HG03520 (cell line): ENCODE measurements at regions not wholly inside any gene's neighbourhood (a gene's known extent, or its start where the extent isn't known, plus 50 kb on each side); places are given as distances from the start of the nearest gene placed in this dataset.

Experiments
- ATAC-seq: cut with Tn5 transposase; IDR thresholded peaks from one replicate; pipeline ENCODE4 v1.9.1; 2021; ENCODE audit warnings: mild to moderate bottlenecking, moderate library complexity; ENCODE audit not compliant: unreplicated experiment

DNA sequence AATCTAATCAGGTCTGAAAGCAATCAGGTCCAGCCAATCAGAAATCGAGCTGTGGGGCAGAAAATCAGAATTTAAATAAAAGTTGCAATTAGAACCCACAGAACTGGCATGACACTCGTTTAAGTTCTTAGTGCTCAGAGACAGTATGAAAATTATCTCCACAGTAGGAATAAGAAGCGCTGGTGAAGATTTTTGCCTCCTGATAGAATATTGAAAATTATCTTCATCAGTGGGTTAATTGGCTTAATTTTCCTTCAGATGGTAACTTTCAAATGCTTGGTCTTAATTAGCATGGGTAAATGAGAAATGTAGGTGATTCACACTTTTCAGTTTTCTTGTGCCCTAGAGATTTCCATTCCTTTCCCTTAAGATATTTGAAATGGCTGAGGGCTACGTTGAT, 109.1 kb upstream of the MDFIC2 start:
- no peak for ATAC-seq

DNA sequence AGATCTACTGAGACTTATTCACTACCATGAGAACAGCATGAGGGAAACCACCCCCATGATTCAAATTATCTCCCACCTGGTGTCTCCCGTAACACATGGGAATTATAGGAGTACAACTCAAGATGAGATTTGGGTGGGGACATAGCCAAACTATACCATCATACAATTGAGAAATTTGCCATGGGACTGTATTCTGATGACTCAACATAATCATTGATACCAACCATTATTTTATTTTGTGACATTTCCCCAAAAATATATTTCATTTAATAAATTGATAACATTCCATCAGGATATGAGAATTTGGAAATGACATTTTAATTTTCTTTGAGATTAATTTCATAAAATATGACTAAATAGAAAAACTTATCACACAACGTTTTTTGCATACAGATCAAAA, 96.6 kb upstream of the MDFIC2 start:
- ATAC-seq, result no peak

DNA sequence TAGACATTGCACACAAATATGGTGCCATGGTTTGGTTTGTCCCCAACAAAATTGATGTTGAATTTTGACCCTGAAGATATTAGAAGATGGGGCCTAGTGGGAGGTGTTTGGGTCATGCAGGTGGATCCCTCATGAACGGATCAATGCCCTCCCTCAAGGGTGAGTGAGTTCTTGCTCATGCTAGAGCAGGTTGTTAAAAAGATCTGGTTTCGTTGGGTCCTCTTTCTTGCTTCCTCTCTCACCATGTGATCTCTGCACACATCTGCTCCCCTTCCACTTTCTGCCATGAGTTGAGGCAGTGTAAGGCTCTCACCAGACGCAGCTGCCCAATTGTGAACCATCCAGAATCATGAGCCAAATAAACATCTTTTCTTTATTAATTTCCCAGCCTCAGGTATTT, 87.8 kb upstream of the MDFIC2 start:
- peak; percentile 81 for ATAC-seq

DNA sequence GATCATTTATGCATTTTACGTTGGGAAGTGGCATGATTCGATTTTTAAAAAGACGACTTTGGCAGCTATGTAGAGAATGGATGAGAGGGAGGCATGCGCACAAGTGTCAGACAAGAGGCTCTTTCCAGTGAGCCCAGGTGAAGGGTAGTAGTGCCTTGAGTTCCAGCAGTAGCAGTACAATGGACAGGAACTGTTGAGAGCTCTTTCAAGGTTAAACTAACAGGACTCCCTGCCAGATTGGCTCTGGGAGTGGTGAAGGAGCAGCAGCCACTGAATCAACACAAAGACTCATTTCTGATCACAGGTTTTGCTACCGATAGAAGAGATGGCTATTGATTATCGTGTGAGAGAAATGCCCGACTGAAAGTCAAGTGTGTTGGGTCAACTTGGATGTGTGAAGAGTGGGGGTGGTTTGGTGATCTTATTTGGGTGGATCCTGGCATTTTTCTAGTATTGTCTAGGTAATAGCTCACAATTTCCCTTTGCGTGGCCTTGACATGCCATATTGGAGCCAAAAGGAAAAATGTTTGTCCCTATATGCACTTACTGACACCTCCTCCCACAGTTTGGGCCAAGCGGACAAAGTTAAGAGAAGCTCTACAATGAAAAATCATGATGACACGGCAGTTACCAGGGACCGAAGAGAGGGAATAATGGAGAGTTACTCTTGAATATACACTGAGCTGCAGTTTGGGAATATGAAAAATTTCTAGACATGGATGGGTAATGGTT, 81.6 kb upstream of the MDFIC2 start:
- ATAC-seq, result no peak

DNA sequence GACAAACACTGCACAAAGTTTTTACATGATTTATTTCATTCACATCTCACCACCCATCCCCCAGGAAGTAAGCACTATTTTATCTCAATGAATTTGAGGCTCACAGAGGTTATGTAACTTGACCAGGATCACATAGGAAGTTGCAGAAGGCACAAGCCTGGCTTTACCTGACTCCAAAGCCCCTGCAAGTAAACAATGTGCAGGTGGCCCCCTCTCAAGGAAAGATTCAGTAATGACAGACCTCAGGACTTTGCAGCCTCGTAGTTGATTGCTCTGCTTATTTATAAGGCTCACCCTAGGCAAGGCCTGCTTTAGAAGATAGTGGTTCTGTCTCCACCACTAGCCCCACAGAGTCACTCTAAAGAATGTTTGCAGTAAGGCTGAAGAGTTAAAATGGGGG, 79.8 kb upstream of the MDFIC2 start:
- ATAC-seq, result no peak

DNA sequence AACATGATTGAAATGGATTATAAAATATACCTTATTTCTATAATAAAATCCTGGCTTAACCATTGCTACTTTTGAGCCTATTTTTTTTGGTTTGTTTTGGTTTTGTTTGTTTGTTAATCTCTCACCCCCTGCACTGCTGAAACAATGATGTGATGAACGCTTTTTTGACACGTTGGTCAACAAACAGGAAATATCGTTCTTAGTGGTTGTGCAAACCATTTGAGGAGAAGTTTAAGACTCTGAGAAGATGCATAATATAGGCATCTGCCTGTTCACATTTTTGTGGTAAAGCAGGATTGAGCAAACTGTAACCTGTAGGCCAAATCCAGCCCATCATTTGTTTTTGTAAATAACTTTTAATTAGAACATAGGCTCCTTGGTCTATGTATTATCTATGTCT, 75.5 kb upstream of the MDFIC2 start:
- ATAC-seq, result no peak

DNA sequence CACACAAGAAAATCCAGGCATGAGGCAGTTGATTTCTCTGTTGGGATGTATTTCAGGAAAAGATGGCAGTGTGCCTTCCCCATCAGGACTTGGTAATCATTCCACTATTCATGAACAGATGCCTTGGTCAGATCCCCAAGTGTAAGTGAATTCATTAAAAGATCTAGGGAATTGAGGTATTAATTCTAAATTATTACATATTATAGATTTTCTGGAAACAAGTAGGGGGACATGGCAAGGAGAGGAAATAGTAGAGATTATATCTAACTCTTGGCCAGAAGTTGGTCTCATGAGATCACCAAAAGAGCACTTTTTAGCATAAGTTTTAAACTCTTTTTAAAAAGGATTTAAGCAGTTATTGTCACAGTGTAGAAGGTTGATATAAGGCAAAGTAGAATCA, 74.4 kb upstream of the MDFIC2 start:
- no peak for ATAC-seq

DNA sequence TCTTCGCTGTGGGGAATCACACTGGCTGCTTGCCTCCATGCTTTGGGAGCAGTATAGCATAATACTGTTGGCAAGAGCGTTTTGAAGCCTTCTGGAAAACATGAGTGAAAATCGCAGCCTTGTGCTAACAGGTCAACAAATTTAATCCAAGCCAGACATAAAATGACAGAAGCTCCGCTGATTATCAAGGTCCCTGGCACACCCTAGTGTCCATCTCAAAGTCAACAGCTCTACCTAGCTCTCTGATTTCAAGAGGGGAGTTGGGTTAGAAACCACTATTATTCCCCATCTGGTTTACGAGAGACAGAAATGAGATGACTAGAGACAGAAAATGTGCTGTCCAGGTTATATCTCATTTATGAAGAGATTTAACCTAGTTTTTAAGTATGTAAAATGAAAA, 73.6 kb upstream of the MDFIC2 start:
- no peak for ATAC-seq

DNA sequence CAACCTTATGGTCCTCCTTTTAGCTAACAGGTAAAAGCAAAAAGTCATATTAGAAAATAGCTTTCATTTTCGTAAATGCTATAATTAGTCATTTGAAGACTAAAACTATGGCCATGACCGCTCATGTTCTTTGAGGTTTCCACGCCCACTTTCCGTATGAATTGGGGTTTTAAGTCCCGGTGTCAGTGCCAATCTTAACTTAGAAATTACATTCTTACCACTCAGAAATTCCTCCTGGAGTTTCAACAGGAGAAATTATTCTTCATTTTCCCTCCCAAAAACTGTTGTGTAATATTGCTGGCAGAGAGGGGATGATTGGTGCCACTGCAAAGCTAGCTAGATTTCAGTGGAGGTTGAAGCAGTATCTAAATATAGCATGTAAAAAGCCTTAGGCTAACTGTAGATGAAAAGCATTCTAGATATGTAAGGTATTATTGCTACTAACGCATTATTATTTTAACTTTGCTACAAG, 71.0 kb upstream of the MDFIC2 start:
- ATAC-seq, result peak; percentile 99

DNA sequence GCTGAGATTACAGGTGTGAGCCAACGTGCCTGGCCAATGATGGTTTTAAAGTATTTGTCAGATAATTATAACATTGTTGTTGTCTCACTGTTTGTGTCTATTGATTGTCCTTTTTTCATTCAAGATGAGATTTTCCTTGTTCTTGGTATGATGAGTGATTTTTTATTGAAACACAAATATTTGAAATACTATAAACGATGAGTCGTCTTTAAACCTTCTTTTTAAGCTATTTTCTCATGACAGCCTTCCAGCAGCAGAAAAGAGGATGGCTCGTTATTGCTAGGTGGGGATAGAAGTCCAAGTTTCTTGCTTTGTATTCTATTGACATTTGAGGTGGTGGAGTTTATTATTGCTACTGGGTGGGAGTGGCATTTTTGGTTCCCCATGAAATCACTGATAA, 61.7 kb upstream of the MDFIC2 start:
- ATAC-seq, result no peak
